NCI-H460 (cell line): ENCODE measurements at regions not wholly inside any gene's neighbourhood (a gene's known extent, or its start where the extent isn't known, plus 50 kb on each side); places are given as distances from the start of the nearest gene placed in this dataset.

Source experiments
- DNase-seq: peaks from one replicate; pipeline ENCODE4 v3.0.0-alpha.2; 2016; ENCODE audit warnings: low read depth; ENCODE audit errors: extremely low read depth

DNA sequence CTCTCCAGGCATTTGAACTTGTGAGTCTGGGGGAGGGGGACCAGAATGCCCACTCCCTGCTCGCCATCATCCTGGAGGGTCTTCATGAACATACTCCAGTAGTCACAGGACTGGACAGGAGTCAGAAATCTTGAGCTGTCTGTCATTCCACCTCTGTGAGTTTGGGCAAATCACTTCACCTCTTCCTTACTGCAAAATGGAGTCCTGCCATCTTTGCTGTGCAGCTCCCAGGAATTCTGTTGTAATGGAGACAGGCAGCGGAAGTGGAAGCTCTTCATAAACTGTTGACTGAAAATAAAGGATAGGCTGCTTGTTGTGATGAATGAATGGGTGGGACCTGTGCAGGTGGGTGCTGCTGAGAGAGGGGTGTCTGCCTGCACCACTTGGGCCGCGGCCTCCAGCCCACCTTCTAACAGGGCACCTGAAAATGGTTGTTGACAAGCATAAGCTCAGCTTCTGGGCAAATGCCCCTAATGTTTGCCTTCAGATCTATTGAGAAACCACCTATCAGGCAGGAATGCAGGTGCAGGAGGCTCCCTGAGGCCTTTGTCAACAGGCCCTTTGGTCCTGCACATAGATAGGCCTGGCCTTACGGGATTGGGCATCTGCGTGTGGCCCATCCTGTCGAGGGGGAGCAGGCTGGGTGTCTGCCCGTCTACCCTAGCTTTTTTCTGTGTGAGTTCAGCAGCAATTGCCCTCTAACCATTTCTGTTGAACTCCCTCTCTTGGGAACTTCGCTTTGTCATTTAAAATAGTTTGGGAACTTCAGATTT lies 321.0 kb downstream of the RPS6KC1 start:
- DNase-seq: no peak

DNA sequence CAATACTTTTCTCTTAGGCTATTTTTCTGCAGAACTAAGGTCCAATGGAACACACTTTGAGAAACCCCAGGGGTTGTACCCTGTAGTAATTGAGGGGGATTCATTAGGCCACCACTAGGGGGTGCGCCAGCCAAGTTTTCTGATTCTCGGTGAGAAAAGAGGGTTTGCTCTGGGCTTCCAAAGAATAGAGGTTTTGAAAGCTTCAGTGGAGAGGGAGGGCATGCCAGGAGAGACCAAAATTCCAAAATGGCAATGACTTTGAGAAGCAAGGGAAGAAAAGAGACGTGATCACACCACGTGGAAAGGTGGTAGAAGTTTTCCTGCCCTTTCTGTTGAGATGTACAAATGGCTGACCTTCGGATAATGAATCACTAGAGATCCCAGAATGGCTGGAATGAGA lies 323.3 kb downstream of the RPS6KC1 start:
- DNase-seq: peak; percentile 75

- DNase-seq: no peak
These were observed 324.0 kb downstream of the RPS6KC1 start for GRCh38 chr1:213375002-213375401.

- no peak for DNase-seq
These were observed 325.9 kb downstream of the RPS6KC1 start for GRCh38 chr1:213376862-213377372.

- no peak for DNase-seq
These were observed 329.8 kb downstream of the RPS6KC1 start for GRCh38 chr1:213380865-213381264.

- DNase-seq: no peak
These were observed 330.6 kb downstream of the RPS6KC1 start for GRCh38 chr1:213381572-213382084.

- DNase-seq: no peak
These were observed 332.4 kb downstream of the RPS6KC1 start for GRCh38 chr1:213383465-213383864.

DNA sequence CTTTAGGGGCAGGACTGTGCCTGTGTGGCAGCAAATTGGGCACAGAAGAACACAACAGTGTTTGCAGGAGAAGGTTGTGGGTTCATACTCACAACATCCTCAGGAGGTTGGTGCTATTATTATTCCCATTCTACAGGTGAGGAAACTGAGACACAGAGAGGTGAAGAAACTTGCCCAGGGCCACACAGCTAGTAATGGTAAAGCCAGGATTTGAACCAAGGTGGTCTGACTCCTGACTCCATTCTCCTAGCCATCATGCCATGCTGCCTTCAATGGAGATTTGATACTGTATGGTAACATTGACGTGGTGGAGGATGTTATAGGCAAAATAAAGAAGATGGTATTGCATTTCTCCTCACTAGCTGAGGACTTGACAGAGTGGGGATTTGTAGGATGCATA lies 334.2 kb downstream of the RPS6KC1 start:
- DNase-seq: no peak

DNA sequence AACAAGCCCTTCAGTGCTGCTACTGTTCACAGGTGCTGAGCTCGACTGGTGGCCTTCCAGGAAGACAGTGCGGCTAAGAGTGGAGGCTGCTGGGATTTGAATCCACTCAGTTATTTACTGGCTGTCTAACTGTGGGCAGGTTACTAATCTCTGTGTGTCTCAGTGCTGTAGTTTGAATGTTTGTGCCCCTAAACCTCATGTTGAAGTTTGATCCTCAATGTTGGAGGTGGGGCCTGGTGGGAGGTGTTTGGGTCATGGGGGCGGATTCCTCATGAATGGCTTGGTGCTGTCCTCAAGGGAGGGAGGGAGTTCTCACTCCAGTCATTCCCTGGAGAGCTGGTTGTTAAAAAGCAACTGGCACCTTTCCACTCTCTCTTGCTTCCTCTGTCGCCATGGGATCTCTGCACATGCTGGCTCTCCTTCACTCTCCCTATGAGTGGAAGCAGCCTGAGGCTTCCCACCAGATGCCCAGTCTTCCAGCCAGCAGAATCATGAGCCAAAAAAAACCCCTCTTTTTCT lies 334.8 kb downstream of the RPS6KC1 start:
- no peak for DNase-seq

- DNase-seq: no peak
These were observed 336.5 kb downstream of the RPS6KC1 start for GRCh38 chr1:213387380-213388015.

- no peak for DNase-seq
These were observed 337.2 kb downstream of the RPS6KC1 start for GRCh38 chr1:213388199-213388598.

DNA sequence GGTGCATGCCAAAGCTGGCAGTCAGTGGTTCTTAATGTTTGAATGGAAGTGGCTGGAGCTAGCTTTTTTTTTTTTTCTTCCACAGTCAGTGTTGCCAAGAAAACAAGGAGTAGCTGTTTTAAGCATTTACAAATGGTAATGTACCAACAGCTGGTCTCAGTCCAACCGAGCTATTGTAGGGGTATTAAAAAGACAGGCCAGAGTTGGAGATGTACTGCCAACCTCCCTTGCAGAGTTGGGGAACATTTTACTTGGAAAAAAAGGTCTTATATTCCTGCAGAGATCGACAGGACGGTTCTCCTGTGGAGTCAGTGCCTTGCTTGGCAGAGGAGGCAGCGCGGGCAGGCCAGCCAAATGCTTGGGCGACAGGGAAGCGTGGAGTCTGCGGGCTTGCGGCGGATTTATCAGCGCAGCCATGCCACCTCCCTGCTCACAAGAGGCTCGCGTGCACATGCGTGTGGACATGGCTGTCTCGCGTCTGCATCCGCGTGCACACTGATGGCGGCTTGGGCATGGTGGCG lies 338.1 kb downstream of the RPS6KC1 start:
- DNase-seq: no peak

- DNase-seq: no peak
These were observed 340.4 kb downstream of the RPS6KC1 start for GRCh38 chr1:213391445-213391844.

- no peak for DNase-seq
These were observed 342.8 kb downstream of the RPS6KC1 start for GRCh38 chr1:213393860-213394259.

DNA sequence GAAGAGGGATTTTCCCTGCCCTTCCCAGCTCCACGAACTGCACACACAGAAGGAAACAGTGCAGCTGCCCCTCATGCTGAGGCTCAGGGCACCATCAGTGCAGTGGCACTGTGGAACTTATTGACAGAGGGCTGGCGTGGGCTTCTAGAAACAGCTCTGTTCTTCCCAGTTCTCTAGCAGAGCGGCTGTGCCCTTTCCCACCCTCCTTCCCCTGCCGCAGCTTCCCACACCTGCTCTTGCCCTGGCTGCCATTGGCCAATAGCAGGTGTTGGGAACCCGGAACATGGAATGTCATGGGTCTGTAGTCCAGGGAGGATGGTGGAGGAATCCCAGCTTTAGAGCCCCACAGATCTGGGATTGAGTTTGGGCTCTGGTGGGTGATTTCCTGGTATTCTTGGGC lies 343.8 kb downstream of the RPS6KC1 start:
- DNase-seq: no peak

- no peak for DNase-seq
These were observed 346.6 kb downstream of the RPS6KC1 start for GRCh38 chr1:213397638-213398037.

- DNase-seq: no peak
These were observed 348.7 kb downstream of the RPS6KC1 start for GRCh38 chr1:213399695-213400094.

DNA sequence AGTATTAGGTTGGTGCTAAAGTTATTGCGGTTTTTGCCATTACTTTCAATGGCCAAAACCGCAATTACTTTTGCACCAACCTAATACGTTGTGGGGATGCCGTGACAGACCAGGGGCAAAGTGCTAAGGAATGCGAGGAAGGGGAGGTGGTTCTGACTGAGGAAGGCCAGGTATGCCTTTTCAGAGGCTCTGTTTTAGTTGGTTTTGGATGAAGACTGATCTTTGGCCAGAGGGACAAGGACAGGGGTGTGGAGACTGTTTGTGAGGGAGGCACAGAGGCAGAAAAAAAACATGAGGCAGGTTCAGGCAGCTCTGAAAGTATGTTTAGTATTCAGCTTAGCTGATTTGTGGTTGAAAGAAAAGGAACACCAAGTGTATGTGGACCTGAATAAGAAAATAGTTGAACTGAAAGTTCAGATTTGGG lies 358.2 kb downstream of the RPS6KC1 start:
- no peak for DNase-seq

DNA sequence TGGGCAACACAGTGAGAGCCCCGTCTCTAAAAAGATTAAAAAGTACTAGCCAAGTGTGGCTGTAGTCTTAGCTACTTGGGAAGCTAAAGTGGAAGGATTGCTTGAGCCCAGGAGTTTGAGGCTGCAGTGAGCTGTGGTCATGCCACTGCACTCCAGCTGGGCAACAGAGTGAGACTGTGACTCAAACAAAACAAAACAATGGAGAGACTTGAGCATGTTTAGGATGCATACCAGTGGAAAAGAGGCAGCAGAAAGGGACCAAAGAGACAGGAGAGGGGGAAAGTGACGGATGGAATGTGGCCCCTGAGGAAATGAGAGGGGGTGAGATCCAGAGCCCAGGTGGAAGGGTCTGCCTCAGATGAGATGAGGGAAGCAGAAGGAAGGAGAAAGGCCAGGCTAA lies 358.9 kb downstream of the RPS6KC1 start:
- DNase-seq: no peak

GRCh38 chr1:213414346-213414745 lies 363.3 kb downstream of the RPS6KC1 start:
- DNase-seq: no peak

DNA sequence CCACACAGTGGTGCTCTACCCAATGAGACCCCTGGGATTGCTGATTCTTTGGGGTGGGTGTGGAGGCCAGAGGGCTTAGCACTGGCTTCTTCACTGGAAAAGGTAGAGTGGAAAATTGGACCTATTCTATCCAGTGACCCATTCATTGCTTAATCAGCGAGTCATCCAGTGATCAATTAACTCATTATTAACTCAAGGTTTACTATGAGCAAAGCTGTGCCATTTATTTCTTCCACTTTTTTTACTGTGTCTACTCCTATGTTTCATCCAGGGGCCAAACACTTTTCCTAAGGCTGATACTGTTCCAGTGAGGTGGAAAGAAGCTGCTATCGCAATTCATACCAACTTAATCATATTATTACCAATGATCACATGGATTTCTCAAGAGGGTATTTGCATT lies 363.9 kb downstream of the RPS6KC1 start:
- DNase-seq: no peak
